ENCODE measurements at regions not wholly inside any gene's neighbourhood (a gene's known extent, or its start where the extent isn't known, plus 50 kb on each side); places are given as distances from the start of the nearest gene placed in this dataset.

- no peak for TF ChIP-seq SUZ12 (IDR thresholded peaks at IDR 0.05; ENCODE audit: extremely low read depth, insufficient read depth, insufficient read length)
- no peak for TF ChIP-seq YY1 (IDR thresholded peaks at IDR 0.05; ENCODE audit: insufficient read depth, insufficient read length)
- TF ChIP-seq ZNF274 (IDR thresholded peaks at IDR 0.05; ENCODE audit: low read depth, low read length) = no peak
Measured at GRCh38 chr4:3911252-3911856, 145.2 kb downstream of the ADRA2C start.

Measured in NT2/D1 (cell line).